Neutrophil (primary cell): ENCODE measurements at regions not wholly inside any gene's neighbourhood (a gene's known extent, or its start where the extent isn't known, plus 50 kb on each side); places are given as distances from the start of the nearest gene placed in this dataset.

Source experiments
- H3K27ac ChIP-seq: fragments of 200-600 bp; sonication (generic); 2 replicates; pipeline ENCODE4 v1.5.1; 2016; ENCODE audit warnings: mild to moderate bottlenecking, moderate library complexity
- H3K27me3 ChIP-seq: fragments of 200-600 bp; sonication (generic); 2 replicates; pipeline ENCODE4 v1.6.0; 2016; ENCODE audit warnings: mild to moderate bottlenecking
- H3K36me3 ChIP-seq: fragments of 200-600 bp; sonication (generic); 2 replicates; pipeline ENCODE4 v1.5.1; 2017
- H3K4me1 ChIP-seq, 2 experiments: fragments of 200-600 bp in 1 of 2; sonication (generic) in 1 of 2; 1 replicate in 1 of 2; 2 replicates in 1 of 2; pipeline versions ENCODE4 v1.5.1 to v1.6.1; 2013 to 2016; ENCODE audit warnings: low read depth in 1 of 2, low read length in 1 of 2, mild to moderate bottlenecking in 1 of 2, moderate library complexity in 1 of 2; ENCODE audit not compliant: control insufficient read depth in 1 of 2, insufficient read depth in 1 of 2
- H3K4me3 ChIP-seq, 2 experiments: fragments of 200-600 bp in 1 of 2; sonication (generic) in 1 of 2; 1 replicate in 1 of 2; 2 replicates in 1 of 2; pipeline ENCODE4 v1.5.1; 2013 to 2016; ENCODE audit warnings: low read depth in 1 of 2, low read length in 1 of 2, mild to moderate bottlenecking in 1 of 2, moderate library complexity in 1 of 2
- H3K9me3 ChIP-seq: fragments of 200-600 bp; sonication (generic); 2 replicates; pipeline ENCODE4 v1.5.1; 2016
- CTCF ChIP-seq: fragments of 200-600 bp; sonication (generic); IDR thresholded peaks from 2 replicates; pipeline ENCODE4 v1.5.1; 2016; ENCODE audit warnings: antibody characterized with exemption

- Histone ChIP-seq H3K36me3 (no peaks in the 10 kb centered on the region), H3K4me1 (no peaks in the 10 kb centered on the region), H3K27ac (no peak overlapping the region), H3K4me3 (no peak overlapping the region), H3K9me3 (no peaks in the 10 kb centered on the region), H3K27me3 (no peaks in the 10 kb centered on the region)
- TF ChIP-seq CTCF = no peak
Measured at GRCh38 chr16:35492225-35492624, 2032.8 kb downstream of the TP53TG3F start.

GRCh38 chr16:35497399-35497798 is 2038.0 kb downstream of the TP53TG3F start:
- TF ChIP-seq CTCF = no peak
- H3K4me3 ChIP-seq = no peak overlapping the region
- H3K9me3 ChIP-seq = no peaks in the 10 kb centered on the region
- no peak overlapping the region for H3K27ac ChIP-seq
- no peaks in the 10 kb centered on the region for H3K36me3 ChIP-seq
- no peaks in the 10 kb centered on the region for H3K4me1 ChIP-seq
- no peaks in the 10 kb centered on the region for H3K27me3 ChIP-seq

GRCh38 chr16:35506018-35506897 is 2046.8 kb downstream of the TP53TG3F start:
- H3K27ac ChIP-seq = no peak overlapping the region
- H3K4me3 ChIP-seq = no peak overlapping the region
- H3K9me3 ChIP-seq = no peaks in the 10 kb centered on the region
- H3K4me1 ChIP-seq = no peaks in the 10 kb centered on the region
- no peak for TF ChIP-seq CTCF
- H3K27me3 ChIP-seq = no peaks in the 10 kb centered on the region
- no peaks in the 10 kb centered on the region for H3K36me3 ChIP-seq

- H3K27ac ChIP-seq = no peak overlapping the region
- H3K4me1 ChIP-seq = no peaks in the 10 kb centered on the region
- no peaks in the 10 kb centered on the region for H3K36me3 ChIP-seq
- no peak overlapping the region for H3K4me3 ChIP-seq
- no peaks in the 10 kb centered on the region for H3K9me3 ChIP-seq
- no peaks in the 10 kb centered on the region for H3K27me3 ChIP-seq
- TF ChIP-seq CTCF = no peak
Measured at GRCh38 chr16:35506898-35507194, 2047.4 kb downstream of the TP53TG3F start.

- no peak for TF ChIP-seq CTCF
- Histone ChIP-seq H3K27ac (no peak overlapping the region), H3K4me1 (no peaks in the 10 kb centered on the region), H3K9me3 (no peaks in the 10 kb centered on the region), H3K36me3 (no peaks in the 10 kb centered on the region), H3K4me3 (no peak overlapping the region), H3K27me3 (no peaks in the 10 kb centered on the region)
Measured at GRCh38 chr16:35510701-35511100, 2051.3 kb downstream of the TP53TG3F start.
